ENCODE measurements at regions not wholly inside any gene's neighbourhood (a gene's known extent, or its start where the extent isn't known, plus 50 kb on each side); places are given as distances from the start of the nearest gene placed in this dataset.

- intact Hi-C loops (cut with DNase I): no loop called here
- no peak for DNase-seq (ENCODE audit: low spot score)
Measured at GRCh38 chr5:20618340-20618739, 630.3 kb upstream of the CDH18 start.

DNA sequence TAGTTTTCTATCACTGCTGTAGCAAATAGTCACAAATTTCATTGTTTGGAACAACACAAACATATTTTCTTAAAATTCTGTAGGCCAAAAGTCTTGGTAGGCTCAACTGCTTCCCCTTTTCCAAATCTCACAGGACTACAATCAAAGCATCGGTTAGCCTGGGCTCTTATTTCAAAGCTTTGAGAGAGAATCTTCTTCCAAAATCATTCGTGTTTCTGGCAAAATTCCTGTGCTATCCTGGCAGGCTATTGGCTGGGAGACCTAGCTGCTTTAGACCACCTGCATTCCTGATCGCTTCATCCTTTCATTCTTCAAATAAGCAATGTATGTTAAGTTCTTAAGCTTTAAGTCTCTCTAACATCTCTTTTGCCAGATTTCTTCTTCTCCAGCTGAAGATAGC lies 629.8 kb upstream of the CDH18 start:
- no peak for DNase-seq (ENCODE audit: low spot score)
- intact Hi-C loops (cut with DNase I): no loop called here

- no peak for DNase-seq (ENCODE audit: low spot score)
- intact Hi-C loops (cut with DNase I): no loop called here
Measured at GRCh38 chr5:20615888-20616563, 628.0 kb upstream of the CDH18 start.

DNA sequence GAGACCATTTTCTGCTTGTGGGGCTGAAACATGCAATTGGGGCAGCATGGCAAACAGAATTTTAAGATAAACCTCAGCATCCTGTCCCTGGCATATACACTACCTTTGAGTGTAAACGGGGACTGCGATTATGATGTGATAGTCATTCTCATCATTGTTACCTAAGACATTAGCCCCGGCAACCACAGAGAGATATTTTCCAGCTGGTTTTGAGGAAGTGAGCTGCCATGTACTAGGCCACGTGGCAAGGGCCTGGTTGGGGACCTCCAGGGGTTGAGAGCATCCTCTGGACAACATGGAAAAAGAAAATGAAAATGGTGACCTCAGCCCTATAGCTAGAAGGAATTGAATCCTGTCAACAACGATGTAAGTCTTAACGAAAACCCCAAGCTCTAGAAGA lies 623.6 kb upstream of the CDH18 start:
- no peak for DNase-seq (ENCODE audit: low spot score)
- intact Hi-C loops (cut with DNase I): no loop called here

- intact Hi-C loops (cut with DNase I): no loop called here
Measured at GRCh38 chr5:20610681-20611080, 622.7 kb upstream of the CDH18 start.

DNA sequence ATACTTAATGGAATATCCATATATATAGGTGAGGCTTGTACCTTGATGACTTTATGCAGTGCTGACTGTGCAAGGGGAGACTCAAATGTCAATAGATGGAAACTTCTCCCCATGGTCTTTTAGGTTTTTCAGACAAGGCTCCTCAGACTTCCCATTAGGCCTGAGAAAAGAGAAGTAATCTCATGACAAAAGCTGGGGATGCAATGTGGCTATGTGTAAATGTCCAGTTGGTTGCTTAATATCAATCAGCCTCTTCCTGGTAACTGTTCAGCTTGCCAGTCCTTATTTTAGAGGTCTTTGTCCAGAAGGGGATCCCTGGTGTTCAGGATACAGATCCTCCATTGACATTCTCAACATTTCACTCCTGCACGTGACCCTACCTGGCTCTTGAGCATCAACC lies 621.1 kb upstream of the CDH18 start:
- DNase-seq (ENCODE audit: low spot score): no peak
- intact Hi-C loops (cut with DNase I): no loop called here

More at GRCh38 chr5:20610681-20611080, 622.7 kb upstream of the CDH18 start:
- no peak for DNase-seq (ENCODE audit: low spot score)

GRCh38 chr5:20608567-20608966 lies 620.6 kb upstream of the CDH18 start:
- no peak for DNase-seq (ENCODE audit: low spot score)

GRCh38 chr5:20605732-20606525 lies 617.9 kb upstream of the CDH18 start:
- DNase-seq (ENCODE audit: low spot score): no peak
- intact Hi-C loops (cut with DNase I): no loop called here

More at GRCh38 chr5:20608567-20608966, 620.6 kb upstream of the CDH18 start:
- intact Hi-C loops (cut with DNase I): no loop called here

- intact Hi-C loops (cut with DNase I): no loop called here
- DNase-seq (ENCODE audit: low spot score): no peak
Measured at GRCh38 chr5:20604992-20605391, 617.0 kb upstream of the CDH18 start.

- no peak for DNase-seq (ENCODE audit: low spot score)
- intact Hi-C loops (cut with DNase I): no loop called here
Measured at GRCh38 chr5:20601678-20602100, 613.7 kb upstream of the CDH18 start.

DNA sequence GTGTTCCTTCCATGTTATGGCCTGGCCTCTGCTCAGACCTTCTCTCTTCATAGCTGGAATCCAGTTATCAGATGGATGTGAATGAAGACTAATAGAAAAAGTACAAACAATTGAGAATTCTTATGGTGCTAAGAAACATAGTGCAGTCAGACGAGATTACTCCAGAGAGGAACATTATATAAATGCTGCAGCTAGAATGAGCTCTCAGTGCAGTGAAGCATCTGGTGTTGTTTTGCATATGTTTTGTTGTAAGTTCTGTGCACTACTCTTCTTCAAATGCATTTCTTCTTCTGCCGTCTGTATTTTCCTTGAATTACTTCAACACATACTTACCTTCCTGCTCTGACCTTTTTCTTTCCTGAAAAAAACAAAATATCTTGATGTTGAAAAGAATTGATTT lies 602.4 kb upstream of the CDH18 start:
- DNase-seq (ENCODE audit: low spot score): no peak
- intact Hi-C loops (cut with DNase I): no loop called here

- intact Hi-C loops (cut with DNase I): no loop called here
Measured at GRCh38 chr5:20575571-20575970, 587.6 kb upstream of the CDH18 start.

DNA sequence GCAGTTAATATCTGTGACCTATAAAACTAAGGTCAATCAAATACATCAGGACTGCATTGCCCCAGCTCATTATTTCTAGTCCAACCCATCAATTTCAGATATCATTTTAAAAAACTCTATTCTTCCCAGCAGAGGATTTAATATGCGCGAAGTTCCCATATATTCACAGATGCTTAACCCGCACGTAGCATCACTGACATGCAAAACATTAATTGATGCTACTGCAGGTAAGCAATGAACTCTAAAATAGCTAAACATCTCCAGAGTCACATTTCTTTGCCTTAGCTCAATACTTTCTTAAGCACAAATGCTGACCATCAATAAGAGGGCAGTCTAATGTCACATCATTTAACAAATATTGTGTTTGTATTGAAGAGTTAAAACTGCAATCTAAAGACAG lies 586.6 kb upstream of the CDH18 start:
- intact Hi-C loops (cut with DNase I): no loop called here

More at GRCh38 chr5:20575571-20575970, 587.6 kb upstream of the CDH18 start:
- no peak for DNase-seq (ENCODE audit: low spot score)

DNA sequence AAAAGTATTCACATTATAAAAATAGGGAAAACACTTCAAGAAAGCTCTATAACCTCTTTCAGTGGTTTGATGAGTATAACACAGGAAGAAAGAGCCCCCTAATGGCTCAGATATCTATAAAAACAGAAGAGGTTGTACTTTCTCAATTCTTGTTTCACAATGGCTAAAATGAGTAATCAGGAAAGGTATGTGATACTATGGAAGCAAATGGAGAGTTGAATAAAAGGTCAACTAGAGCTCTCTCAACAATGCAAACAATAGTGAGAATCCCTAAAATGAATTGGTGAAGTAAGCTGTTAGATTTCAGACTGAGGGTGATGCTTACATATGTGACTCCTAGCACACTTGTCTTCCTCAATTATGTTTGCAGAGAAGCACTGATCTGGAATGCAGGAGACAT lies 584.6 kb upstream of the CDH18 start:
- intact Hi-C loops (cut with DNase I): no loop called here
- no peak for DNase-seq (ENCODE audit: low spot score)

More for the DNA sequence above, 586.6 kb upstream of the CDH18 start:
- no peak for DNase-seq (ENCODE audit: low spot score)

DNA sequence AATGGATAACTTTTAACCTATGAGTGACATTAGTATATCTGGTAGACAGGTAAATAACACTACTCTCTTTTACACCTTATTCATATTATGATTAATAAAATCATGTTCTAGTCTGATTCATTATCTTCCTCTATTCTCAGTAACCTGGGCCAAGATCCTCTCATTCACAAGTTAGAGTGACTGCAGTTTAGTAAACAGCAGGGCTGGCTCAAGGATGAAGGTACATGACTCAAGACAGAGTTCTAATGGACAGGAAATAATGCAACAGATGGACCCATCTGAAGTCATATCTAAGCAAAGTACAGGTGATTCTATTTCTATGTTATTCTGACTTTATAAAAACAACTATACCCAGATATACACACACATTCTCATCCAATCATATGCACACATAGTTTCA lies 582.5 kb upstream of the CDH18 start:
- intact Hi-C loops (cut with DNase I): no loop called here
- no peak for DNase-seq (ENCODE audit: low spot score)

GRCh38 chr5:20562544-20562943 lies 574.5 kb upstream of the CDH18 start:
- no peak for DNase-seq (ENCODE audit: low spot score)
- intact Hi-C loops (cut with DNase I): no loop called here

- DNase-seq (ENCODE audit: low spot score): no peak
- intact Hi-C loops (cut with DNase I): no loop called here
Measured at GRCh38 chr5:20559845-20560244, 571.8 kb upstream of the CDH18 start.

- no peak for DNase-seq (ENCODE audit: low spot score)
- intact Hi-C loops (cut with DNase I): no loop called here
Measured at GRCh38 chr5:20556115-20556763, 568.2 kb upstream of the CDH18 start.

DNA sequence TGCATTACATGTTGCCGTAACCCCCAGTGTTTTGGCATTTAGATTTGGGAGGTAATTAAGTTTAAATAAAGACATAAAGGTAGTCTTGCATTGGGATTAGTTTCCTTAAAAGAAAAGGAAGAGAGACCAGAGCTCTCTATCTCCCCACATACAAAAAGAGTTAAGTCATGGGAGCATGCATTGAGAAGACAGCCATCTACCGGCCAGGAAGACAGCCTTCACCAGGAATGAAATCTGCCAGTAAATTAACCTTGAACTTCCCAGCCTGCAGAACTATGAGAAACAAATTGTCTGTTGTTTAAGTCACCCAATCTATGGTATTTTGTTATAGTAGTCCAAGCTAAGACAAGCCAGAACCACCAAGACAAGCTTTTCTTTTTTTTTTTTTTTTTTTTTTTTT lies 567.0 kb upstream of the CDH18 start:
- intact Hi-C loops (cut with DNase I): no loop called here
- DNase-seq (ENCODE audit: low spot score): no peak

DNA sequence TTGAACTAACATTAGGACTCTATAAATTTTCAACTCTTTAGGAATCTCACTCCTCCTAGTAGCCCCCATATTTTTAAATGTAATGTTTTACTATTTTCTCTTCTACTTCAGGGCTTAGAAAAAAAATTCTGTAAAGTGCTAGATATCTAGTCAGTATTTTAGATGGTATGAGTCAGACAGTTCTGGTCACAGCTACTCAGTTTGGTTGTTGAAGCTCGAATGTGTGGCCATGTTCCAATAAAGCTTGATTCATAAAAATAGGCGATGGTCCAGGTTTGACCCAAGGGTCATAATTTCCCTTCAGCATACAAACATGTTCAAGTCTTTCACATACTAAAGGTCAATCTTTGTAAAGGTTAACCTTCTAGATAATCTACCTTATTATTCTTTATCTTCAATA lies 566.0 kb upstream of the CDH18 start:
- intact Hi-C loops (cut with DNase I): no loop called here
- no peak for DNase-seq (ENCODE audit: low spot score)
